ENCODE measurements at regions not wholly inside any gene's neighbourhood (a gene's known extent, or its start where the extent isn't known, plus 50 kb on each side); places are given as distances from the start of the nearest gene placed in this dataset.

- no peak for DNase-seq
Observed at GRCh38 chr4:132901224-132901623, 247.9 kb upstream of the PCDH10 start.

GRCh38 chr4:132910229-132910748, 238.8 kb upstream of the PCDH10 start:
- no peak for DNase-seq

GRCh38 chr4:132918096-132918495, 231.0 kb upstream of the PCDH10 start:
- DNase-seq, result no peak

- DNase-seq, result no peak
Observed at GRCh38 chr4:132923516-132923915, 225.6 kb upstream of the PCDH10 start.

DNA sequence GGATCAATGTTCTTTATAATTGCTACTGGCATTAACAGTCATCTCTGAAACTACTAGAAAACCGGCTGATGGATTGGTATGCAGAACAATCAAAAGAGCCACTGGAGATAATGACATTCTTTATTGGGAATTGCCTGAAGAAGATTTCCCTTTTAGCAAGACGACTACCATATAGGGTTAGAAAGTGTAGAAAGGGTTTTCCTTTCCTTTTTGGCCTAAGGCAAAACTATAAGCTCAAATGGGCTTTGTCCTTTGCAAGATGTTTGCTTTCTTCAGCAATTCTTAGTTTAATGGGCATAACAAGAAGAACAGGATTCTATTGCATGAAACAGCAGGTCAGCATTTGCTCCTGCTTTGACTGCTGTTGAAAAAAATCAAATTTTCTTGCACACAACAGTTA, 214.2 kb upstream of the PCDH10 start:
- DNase-seq, result no peak

GRCh38 chr4:132955146-132955545, 193.9 kb upstream of the PCDH10 start:
- no peak for DNase-seq

GRCh38 chr4:132956962-132957361, 192.1 kb upstream of the PCDH10 start:
- no peak for DNase-seq

GRCh38 chr4:132958457-132959263, 190.4 kb upstream of the PCDH10 start:
- no peak for DNase-seq

DNA sequence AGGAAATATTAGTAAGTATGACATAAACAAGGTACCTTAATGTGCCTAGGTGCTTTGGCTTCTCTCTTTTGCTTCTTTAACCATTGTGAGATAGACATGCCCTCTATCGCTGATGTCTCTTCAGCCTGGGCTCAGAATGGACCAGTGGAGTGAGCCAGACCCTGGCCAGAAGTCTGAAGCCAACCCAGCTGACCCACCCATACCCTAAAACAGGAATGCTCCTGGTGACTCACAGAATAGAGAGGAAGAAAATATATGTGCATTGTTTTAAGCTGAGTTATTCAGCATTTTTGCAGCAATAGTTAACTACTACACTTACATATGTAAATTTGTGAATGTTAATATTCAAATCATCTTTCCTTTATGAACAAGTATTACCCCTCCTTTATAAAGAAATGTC, 167.5 kb upstream of the PCDH10 start:
- no peak for DNase-seq

DNA sequence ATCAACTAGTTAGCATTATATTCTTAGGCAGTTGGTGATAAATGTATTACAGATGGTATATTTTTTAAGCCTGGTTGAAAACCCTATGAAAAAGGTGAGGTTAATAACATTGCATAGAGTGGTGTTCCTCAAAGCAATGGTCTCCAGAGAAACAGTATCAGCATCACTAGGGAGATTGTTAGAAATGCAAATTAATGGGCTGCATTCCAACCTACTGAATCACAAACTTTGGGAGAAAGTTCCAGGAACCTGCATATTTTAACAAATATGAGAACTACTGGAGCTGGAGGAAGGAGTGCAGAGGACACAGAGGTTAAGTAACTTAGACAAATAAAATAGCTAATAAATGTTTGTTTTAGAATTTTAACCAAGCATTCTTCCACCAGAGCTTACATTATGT, 166.9 kb upstream of the PCDH10 start:
- no peak for DNase-seq

GRCh38 chr4:132991111-132991510, 158.0 kb upstream of the PCDH10 start:
- DNase-seq, result no peak

- no peak for DNase-seq
Observed at GRCh38 chr4:132992686-132993085, 156.4 kb upstream of the PCDH10 start.

DNA sequence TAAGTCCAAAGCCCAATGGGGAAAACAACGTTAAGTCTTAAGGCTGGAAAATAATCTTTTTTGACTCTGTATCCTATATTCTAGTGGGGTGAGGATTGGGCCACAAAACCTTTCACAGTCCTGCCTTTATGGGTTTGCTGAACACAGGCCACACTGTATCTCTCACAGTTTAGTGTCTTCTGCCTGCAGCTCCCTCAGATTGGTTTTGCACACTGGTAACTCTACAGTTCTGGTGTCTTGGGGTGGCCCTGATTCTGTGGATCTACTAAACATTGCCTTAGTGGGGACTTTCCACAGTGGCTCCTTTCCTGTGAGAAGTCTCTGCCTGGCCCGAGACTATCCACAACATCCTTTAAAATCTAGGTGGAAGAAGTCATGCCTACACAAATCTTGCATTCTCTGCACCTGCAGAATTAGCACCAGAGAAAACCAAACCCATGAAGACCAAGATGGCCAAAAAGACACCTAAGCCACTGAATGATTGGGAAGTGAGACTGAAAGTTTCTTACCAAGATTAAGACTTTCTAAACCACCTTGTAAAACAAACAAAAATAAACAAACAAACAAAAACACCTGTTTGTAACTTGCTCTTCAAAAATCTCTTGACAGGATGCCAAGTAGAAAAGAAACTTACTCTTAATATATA, 150.4 kb upstream of the PCDH10 start:
- DNase-seq, result no peak

GRCh38 chr4:133000012-133000411, 149.1 kb upstream of the PCDH10 start:
- DNase-seq, result no peak

- no peak for DNase-seq
Observed at GRCh38 chr4:133003169-133003568, 145.9 kb upstream of the PCDH10 start.

GRCh38 chr4:133014473-133015135, 134.5 kb upstream of the PCDH10 start:
- DNase-seq, result no peak

DNA sequence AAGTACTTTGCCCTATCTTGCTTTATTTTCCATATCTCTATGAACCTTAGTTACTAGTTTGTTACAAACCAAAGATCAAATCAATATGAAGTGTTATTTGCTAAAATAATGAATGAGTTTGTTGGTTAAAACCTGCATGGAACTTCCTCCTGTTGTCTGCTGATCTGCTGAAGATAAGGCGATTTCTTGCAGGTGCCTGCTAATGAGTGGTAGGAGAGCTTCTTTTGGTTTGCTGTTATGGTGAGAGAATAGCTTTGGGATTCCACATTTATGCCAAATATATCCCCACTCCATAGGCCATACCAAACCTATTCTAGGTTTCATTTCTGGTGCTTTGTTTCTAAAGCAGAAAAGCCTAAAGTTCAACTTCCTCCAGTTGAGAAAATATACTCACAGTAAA, 103.8 kb upstream of the PCDH10 start:
- DNase-seq, result no peak

GRCh38 chr4:133046156-133046555, 102.9 kb upstream of the PCDH10 start:
- DNase-seq, result no peak

DNA sequence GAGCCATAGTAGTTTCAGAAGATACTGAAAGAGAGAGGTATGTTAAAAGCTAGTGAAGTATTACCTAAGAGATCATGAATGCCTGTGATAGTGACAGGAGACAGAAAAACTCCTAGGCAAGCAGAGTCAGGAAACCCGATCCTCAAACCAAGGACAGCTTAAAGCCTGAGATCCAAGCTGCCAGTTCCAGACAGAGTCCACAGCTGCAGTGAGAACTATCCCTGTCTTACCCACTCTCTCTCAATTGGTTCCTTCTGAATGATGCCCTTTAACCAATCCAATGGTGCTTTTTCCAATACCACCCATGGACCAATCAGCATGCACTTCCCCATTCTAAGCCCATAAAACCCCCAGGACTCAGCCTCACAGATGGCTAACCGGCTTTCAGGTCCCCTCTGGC, 90.4 kb upstream of the PCDH10 start:
- peak in 1 of 2 experiments; percentile 46 for DNase-seq

GRCh38 chr4:133059117-133059516, 90.0 kb upstream of the PCDH10 start:
- no peak for DNase-seq

DNA sequence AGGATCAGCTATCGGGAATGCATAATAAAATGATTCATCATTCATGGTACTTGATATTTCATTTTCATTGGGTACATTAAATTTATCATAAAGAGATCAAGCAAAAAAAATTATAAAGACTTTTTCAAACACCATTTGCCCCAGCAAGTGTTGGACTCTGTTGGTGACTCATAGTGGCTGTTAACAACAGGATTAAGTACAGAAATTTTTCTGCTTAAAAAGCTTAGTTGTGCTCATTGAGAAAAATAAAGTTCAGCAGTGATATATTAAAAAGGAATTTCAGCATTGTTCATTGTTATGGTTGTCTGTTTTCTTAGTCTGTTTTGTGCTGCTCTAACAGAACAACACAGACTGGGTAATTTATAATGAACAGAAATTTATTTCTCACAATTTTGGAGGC, 86.2 kb upstream of the PCDH10 start:
- DNase-seq, result no peak

GRCh38 chr4:133068083-133068482, 81.0 kb upstream of the PCDH10 start:
- no peak for DNase-seq

DNA sequence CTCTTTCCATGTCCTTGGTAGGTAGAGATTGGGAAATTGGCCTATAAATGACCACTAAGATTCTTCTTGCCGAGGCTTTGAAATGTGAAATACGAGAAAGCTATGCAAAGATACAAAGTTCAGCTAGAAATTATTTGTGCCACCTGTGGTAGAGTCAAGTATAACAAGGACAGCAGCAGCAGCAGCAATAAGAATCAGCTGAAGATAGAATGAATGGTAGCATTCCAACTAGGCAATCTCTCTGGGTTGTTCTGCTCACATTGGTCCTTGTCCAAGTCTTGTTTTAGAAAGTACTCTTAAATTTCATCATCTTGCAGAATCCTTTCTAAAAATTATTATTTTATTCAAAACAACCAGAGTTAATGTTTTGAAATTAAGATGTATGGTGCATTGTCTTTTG, 67.8 kb upstream of the PCDH10 start:
- DNase-seq, result no peak

DNA sequence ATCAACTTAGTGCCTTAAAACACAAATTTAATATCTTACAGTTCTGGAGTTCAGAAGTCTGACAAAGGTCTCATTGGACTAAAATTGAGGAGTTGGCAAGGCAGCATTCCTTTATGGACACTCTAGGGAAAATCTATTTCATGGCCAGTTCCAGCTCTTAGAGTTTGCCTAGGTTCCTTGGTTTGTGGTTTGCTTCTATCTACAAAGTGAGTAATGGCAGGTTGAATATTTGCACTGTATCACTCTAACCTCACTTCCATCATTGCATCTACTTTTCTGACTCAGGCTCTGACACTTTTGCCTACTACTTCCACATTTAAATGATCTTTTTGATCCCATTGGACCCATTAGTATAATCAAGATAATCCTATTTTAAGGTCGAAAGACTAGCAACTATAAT, 64.7 kb upstream of the PCDH10 start:
- DNase-seq, result no peak

Data from NCI-H524 (cell line).